ENCODE measurements at regions not wholly inside any gene's neighbourhood (a gene's known extent, or its start where the extent isn't known, plus 50 kb on each side); places are given as distances from the start of the nearest gene placed in this dataset.

DNA sequence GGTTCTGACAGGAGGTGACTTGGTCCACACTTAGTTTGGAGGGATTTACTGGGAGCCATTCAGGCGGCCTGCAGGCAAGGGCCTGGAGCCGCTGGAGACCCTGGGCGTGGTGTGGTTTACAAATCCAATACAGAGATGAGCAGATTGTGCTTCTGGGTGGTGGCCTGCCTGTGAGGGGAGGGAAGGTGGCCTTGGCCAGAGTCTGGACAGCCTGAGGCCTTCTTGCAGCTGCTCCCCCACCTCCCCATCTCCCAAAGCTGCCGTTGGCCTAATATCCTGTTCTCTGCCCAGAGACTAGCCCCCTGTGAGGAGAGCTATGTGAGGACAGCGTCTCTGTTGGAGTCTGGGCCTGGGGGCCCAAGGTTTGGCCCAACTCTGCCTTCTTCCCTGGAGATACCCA, 163.9 kb upstream of the MAMLD1 start:
- TF ChIP-seq POLR2A (IDR thresholded peaks at IDR 0.05) (no peak), POLR2AphosphoS5 (IDR thresholded peaks at IDR 0.05; ENCODE audit: insufficient read depth in 1 of 2, low read depth in 1 of 2) (no peak)
- TF ChIP-seq, protein P1, sequence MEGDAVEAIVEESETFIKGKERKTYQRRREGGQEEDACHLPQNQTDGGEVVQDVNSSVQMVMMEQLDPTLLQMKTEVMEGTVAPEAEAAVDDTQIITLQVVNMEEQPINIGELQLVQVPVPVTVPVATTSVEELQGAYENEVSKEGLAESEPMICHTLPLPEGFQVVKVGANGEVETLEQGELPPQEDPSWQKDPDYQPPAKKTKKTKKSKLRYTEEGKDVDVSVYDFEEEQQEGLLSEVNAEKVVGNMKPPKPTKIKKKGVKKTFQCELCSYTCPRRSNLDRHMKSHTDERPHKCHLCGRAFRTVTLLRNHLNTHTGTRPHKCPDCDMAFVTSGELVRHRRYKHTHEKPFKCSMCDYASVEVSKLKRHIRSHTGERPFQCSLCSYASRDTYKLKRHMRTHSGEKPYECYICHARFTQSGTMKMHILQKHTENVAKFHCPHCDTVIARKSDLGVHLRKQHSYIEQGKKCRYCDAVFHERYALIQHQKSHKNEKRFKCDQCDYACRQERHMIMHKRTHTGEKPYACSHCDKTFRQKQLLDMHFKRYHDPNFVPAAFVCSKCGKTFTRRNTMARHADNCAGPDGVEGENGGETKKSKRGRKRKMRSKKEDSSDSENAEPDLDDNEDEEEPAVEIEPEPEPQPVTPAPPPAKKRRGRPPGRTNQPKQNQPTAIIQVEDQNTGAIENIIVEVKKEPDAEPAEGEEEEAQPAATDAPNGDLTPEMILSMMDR (IDR thresholded peaks at IDR 0.05) = no peak
